Panc1 (cell line): ENCODE measurements at regions not wholly inside any gene's neighbourhood (a gene's known extent, or its start where the extent isn't known, plus 50 kb on each side); places are given as distances from the start of the nearest gene placed in this dataset.
"Not testable (repeated sequence)": the region's sequence is repeated elsewhere in the genome, so short reads cannot be mapped to it uniquely, and the experiment has no call there.

Source experiments
- POLR2AphosphoS5 ChIP-seq: IDR thresholded peaks from 2 replicates; pipeline ENCODE4 v1.6.1; 2012; ENCODE audit warnings: mild to moderate bottlenecking, low read depth, low read length, moderate library complexity
- SIN3A ChIP-seq: IDR thresholded peaks from 2 replicates; pipeline ENCODE4 v1.6.1; 2012; ENCODE audit warnings: low read depth, mild to moderate bottlenecking, low read length, moderate library complexity, borderline replicate concordance; ENCODE audit not compliant: insufficient read depth
- TCF7L2 ChIP-seq: IDR thresholded peaks from 2 replicates; pipeline ENCODE4 v1.6.1; 2011; ENCODE audit warnings: mild to moderate bottlenecking, low read depth, low read length, inconsistent platforms
- TF ChIP-seq, protein P1 (sequence below): fragments of 450-650 bp; IDR thresholded peaks from 2 replicates; pipeline ENCODE4 v1.5.1; 2017; ENCODE audit warnings: mild to moderate bottlenecking
- TF ChIP-seq, protein P2 (sequence below), 2 experiments: IDR thresholded peaks; 2 replicates each; pipeline ENCODE4 v1.6.1; 2011 to 2012; ENCODE audit warnings: low read depth in 2 of 2, control low read depth in 1 of 2, low read length in 1 of 2, mild to moderate bottlenecking in 1 of 2, moderate library complexity in 1 of 2; ENCODE audit not compliant: insufficient read depth in 1 of 2

DNA sequence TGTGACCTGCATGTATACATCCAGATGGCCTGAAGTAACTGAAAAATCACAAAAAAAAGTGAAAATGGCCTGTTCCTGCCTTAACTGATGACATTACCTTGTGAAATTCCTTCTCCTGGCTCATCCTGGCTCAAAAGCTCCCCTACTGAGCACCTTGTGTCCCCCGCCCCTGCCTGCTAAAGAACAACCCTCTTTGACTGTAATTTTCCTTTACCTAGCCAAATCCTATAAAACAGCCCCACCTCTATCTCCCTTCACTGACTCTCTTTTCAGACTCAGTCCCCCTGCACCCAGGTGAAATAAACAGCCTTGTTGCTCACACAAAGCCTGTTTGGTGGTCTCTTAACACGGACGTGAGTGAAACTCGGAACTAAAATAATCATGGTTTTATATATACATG, 1916.0 kb downstream of the C4orf33 start:
- TF ChIP-seq TCF7L2, SIN3A, POLR2AphosphoS5: not testable (repeated sequence)
- TF ChIP-seq, protein P1, sequence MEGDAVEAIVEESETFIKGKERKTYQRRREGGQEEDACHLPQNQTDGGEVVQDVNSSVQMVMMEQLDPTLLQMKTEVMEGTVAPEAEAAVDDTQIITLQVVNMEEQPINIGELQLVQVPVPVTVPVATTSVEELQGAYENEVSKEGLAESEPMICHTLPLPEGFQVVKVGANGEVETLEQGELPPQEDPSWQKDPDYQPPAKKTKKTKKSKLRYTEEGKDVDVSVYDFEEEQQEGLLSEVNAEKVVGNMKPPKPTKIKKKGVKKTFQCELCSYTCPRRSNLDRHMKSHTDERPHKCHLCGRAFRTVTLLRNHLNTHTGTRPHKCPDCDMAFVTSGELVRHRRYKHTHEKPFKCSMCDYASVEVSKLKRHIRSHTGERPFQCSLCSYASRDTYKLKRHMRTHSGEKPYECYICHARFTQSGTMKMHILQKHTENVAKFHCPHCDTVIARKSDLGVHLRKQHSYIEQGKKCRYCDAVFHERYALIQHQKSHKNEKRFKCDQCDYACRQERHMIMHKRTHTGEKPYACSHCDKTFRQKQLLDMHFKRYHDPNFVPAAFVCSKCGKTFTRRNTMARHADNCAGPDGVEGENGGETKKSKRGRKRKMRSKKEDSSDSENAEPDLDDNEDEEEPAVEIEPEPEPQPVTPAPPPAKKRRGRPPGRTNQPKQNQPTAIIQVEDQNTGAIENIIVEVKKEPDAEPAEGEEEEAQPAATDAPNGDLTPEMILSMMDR, result not testable (repeated sequence)
- TF ChIP-seq, protein P2, sequence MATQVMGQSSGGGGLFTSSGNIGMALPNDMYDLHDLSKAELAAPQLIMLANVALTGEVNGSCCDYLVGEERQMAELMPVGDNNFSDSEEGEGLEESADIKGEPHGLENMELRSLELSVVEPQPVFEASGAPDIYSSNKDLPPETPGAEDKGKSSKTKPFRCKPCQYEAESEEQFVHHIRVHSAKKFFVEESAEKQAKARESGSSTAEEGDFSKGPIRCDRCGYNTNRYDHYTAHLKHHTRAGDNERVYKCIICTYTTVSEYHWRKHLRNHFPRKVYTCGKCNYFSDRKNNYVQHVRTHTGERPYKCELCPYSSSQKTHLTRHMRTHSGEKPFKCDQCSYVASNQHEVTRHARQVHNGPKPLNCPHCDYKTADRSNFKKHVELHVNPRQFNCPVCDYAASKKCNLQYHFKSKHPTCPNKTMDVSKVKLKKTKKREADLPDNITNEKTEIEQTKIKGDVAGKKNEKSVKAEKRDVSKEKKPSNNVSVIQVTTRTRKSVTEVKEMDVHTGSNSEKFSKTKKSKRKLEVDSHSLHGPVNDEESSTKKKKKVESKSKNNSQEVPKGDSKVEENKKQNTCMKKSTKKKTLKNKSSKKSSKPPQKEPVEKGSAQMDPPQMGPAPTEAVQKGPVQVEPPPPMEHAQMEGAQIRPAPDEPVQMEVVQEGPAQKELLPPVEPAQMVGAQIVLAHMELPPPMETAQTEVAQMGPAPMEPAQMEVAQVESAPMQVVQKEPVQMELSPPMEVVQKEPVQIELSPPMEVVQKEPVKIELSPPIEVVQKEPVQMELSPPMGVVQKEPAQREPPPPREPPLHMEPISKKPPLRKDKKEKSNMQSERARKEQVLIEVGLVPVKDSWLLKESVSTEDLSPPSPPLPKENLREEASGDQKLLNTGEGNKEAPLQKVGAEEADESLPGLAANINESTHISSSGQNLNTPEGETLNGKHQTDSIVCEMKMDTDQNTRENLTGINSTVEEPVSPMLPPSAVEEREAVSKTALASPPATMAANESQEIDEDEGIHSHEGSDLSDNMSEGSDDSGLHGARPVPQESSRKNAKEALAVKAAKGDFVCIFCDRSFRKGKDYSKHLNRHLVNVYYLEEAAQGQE (IDR thresholded peaks at IDR 0.05; ENCODE audit: insufficient read depth in 1 of 2, low read depth in 2 of 2, low read length in 1 of 2), result not testable (repeated sequence)
